Fibroblast of villous mesenchyme (primary cell): ENCODE measurements at regions not wholly inside any gene's neighbourhood (a gene's known extent, or its start where the extent isn't known, plus 50 kb on each side); places are given as distances from the start of the nearest gene placed in this dataset.

Experiments used
- DNase-seq: peaks from one replicate; pipeline ENCODE4 v3.0.0-alpha.2; 2010; ENCODE audit warnings: low read depth
- H3K4me3 ChIP-seq: 2 replicates; pipeline ENCODE4 v1.5.1; 2011; ENCODE audit warnings: low read depth, mild to moderate bottlenecking, low read length
- CTCF ChIP-seq: IDR thresholded peaks from 2 replicates; pipeline ENCODE4 v1.5.1; 2012; ENCODE audit warnings: low read depth, mild to moderate bottlenecking, low read length; ENCODE audit not compliant: insufficient read depth

GRCh38 chr2:57842531-57842930 is 204.1 kb upstream of the VRK2 start:
- H3K4me3 ChIP-seq = no peak overlapping the region
- no peak for TF ChIP-seq CTCF
- peak; percentile 15 for DNase-seq

GRCh38 chr2:57843158-57843557 is 203.4 kb upstream of the VRK2 start:
- TF ChIP-seq CTCF = no peak
- H3K4me3 ChIP-seq = no peak overlapping the region
- no peak for DNase-seq

GRCh38 chr2:57848723-57849122 is 197.9 kb upstream of the VRK2 start:
- no peak for DNase-seq
- TF ChIP-seq CTCF = no peak
- H3K4me3 ChIP-seq = no peak overlapping the region

- DNase-seq = no peak
- H3K4me3 ChIP-seq = no peak overlapping the region
- no peak for TF ChIP-seq CTCF
Measured at GRCh38 chr2:57849843-57850242, 196.8 kb upstream of the VRK2 start.

- TF ChIP-seq CTCF = no peak
- DNase-seq = no peak
- H3K4me3 ChIP-seq = no peak overlapping the region
Measured at GRCh38 chr2:57850415-57851130, 196.0 kb upstream of the VRK2 start.

GRCh38 chr2:57855212-57855611 is 191.4 kb upstream of the VRK2 start:
- H3K4me3 ChIP-seq = no peak overlapping the region
- TF ChIP-seq CTCF = no peak
- DNase-seq = no peak

GRCh38 chr2:57859755-57860154 is 186.9 kb upstream of the VRK2 start:
- H3K4me3 ChIP-seq = no peak overlapping the region
- TF ChIP-seq CTCF = no peak
- no peak for DNase-seq
